HEK293T (cell line): ENCODE measurements at regions not wholly inside any gene's neighbourhood (a gene's known extent, or its start where the extent isn't known, plus 50 kb on each side); places are given as distances from the start of the nearest gene placed in this dataset.
"Not testable (repeated sequence)": the region's sequence is repeated elsewhere in the genome, so short reads cannot be mapped to it uniquely, and the experiment has no call there.

Source experiments
- CTCF ChIA-PET: fragments of 350-600 bp; formaldehyde crosslinking; extraction: SDS; loops from one replicate; lab custom pipeline; 2021; ENCODE audit warnings: antibody characterized with exemption, inconsistent platforms; lab: Yijun Ruan, JAX
- POLR2A ChIA-PET: fragments of 350-600 bp; formaldehyde crosslinking; extraction: SDS; loops from one replicate; lab custom pipeline; 2020; ENCODE audit warnings: antibody characterized with exemption, inconsistent platforms; lab: Yijun Ruan, JAX
- DNase-seq: peaks from one replicate; pipeline ENCODE4 v3.0.0; 2012; ENCODE audit warnings: mixed read lengths; ENCODE audit errors: extremely low spot score
- ARNT ChIP-seq: fragments of 450-650 bp; IDR thresholded peaks from 2 replicates; pipeline ENCODE4 v1.6.1; 2017; ENCODE audit warnings: mild to moderate bottlenecking
- BHLHE40 ChIP-seq: fragments of 450-650 bp; IDR thresholded peaks from 2 replicates; pipeline ENCODE4 v1.6.1; 2016; ENCODE audit warnings: mild to moderate bottlenecking, moderate library complexity, borderline replicate concordance
- CTBP1 ChIP-seq: fragments of 450-650 bp; IDR thresholded peaks from 2 replicates; pipeline ENCODE4 v1.6.1; 2016; ENCODE audit warnings: borderline replicate concordance
- ELF4 ChIP-seq: fragments of 450-650 bp; IDR thresholded peaks from 2 replicates; pipeline ENCODE4 v1.6.1; 2017; ENCODE audit warnings: antibody characterized with exemption
- FOXA1 ChIP-seq: fragments of 450-650 bp; IDR thresholded peaks from 2 replicates; pipeline ENCODE4 v1.6.1; 2016; ENCODE audit warnings: mild to moderate bottlenecking
- FOXK2 ChIP-seq: fragments of 450-650 bp; IDR thresholded peaks from 2 replicates; pipeline ENCODE4 v1.6.1; 2016; ENCODE audit warnings: mild to moderate bottlenecking
- FOXM1 ChIP-seq: fragments of 450-650 bp; IDR thresholded peaks from 2 replicates; pipeline ENCODE4 v1.6.1; 2017; ENCODE audit warnings: mild to moderate bottlenecking, borderline replicate concordance
- HDGF ChIP-seq: fragments of 450-650 bp; IDR thresholded peaks from 2 replicates; pipeline ENCODE4 v1.6.1; 2017; ENCODE audit warnings: antibody characterized with exemption, borderline replicate concordance
- L3MBTL2 ChIP-seq: fragments of 450-650 bp; conservative IDR thresholded peaks from 2 replicates; pipeline ENCODE4 v1.6.1; 2016; ENCODE audit warnings: mild to moderate bottlenecking
- LEF1 ChIP-seq: fragments of 450-650 bp; IDR thresholded peaks from 2 replicates; pipeline ENCODE4 v1.6.1; 2017; ENCODE audit warnings: mild to moderate bottlenecking, borderline replicate concordance
- NFRKB ChIP-seq: fragments of 450-650 bp; IDR thresholded peaks from 2 replicates; pipeline ENCODE4 v1.6.1; 2016; ENCODE audit warnings: mild to moderate bottlenecking, moderate library complexity
- PKNOX1 ChIP-seq: fragments of 450-650 bp; IDR thresholded peaks from 2 replicates; pipeline ENCODE4 v1.6.1; 2016
- SP1 ChIP-seq: fragments of 450-650 bp; IDR thresholded peaks from 2 replicates; pipeline ENCODE4 v1.6.1; 2017
- SUZ12 ChIP-seq: fragments of 450-650 bp; IDR thresholded peaks from 2 replicates; pipeline ENCODE4 v1.6.1; 2016; ENCODE audit warnings: mild to moderate bottlenecking
- TARDBP ChIP-seq: fragments of 450-650 bp; IDR thresholded peaks from 2 replicates; pipeline ENCODE4 v1.6.1; 2016
- ZNF384 ChIP-seq: fragments of 450-650 bp; IDR thresholded peaks from 2 replicates; pipeline ENCODE4 v1.6.1; 2016

GRCh38 chr4:14403132-14403531 is 599.1 kb upstream of the CPEB2 start:
- no peak for DNase-seq
- ChIA-PET CTCF (no interaction called here), POLR2A (no interaction called here)
- TF ChIP-seq NFRKB (no peak), BHLHE40 (no peak), TARDBP (no peak), PKNOX1 (no peak), ARNT (no peak), FOXK2 (no peak), LEF1 (no peak)

GRCh38 chr4:14404730-14405129 is 597.6 kb upstream of the CPEB2 start:
- ChIA-PET CTCF (no interaction called here), POLR2A (no interaction called here)
- DNase-seq: no peak
- TF ChIP-seq ZNF384: no peak
- TF ChIP-seq NFRKB: no peak
- no peak for TF ChIP-seq TARDBP
- no peak for TF ChIP-seq LEF1
- no peak for TF ChIP-seq CTBP1

- POLR2A ChIA-PET: no interaction called here
- CTCF ChIA-PET: no interaction called here
- DNase-seq: no peak
- no peak for TF ChIP-seq PKNOX1
- TF ChIP-seq TARDBP: no peak
- no peak for TF ChIP-seq SUZ12
- no peak for TF ChIP-seq ARNT
- no peak for TF ChIP-seq L3MBTL2
- TF ChIP-seq FOXM1: no peak
- TF ChIP-seq FOXK2: no peak
- TF ChIP-seq LEF1: no peak
- no peak for TF ChIP-seq SP1
- TF ChIP-seq NFRKB: no peak
- TF ChIP-seq HDGF: no peak
- no peak for TF ChIP-seq BHLHE40
- no peak for TF ChIP-seq CTBP1
- TF ChIP-seq ZNF384: no peak
- TF ChIP-seq ELF4: no peak
- TF ChIP-seq FOXA1: no peak
These were observed 591.8 kb upstream of the CPEB2 start for GRCh38 chr4:14410516-14410915.

- POLR2A ChIA-PET: no interaction called here
- TF ChIP-seq SP1: no peak
- TF ChIP-seq FOXM1: no peak
- no peak for TF ChIP-seq BHLHE40
- no peak for TF ChIP-seq SUZ12
- no peak for TF ChIP-seq ZNF384
- no peak for TF ChIP-seq PKNOX1
- no peak for TF ChIP-seq HDGF
- no peak for TF ChIP-seq L3MBTL2
- no peak for TF ChIP-seq CTBP1
- no peak for TF ChIP-seq FOXA1
- no peak for TF ChIP-seq FOXK2
- TF ChIP-seq ARNT: no peak
- TF ChIP-seq ELF4: no peak
- no peak for TF ChIP-seq TARDBP
- TF ChIP-seq NFRKB: no peak
- TF ChIP-seq LEF1: no peak
- CTCF ChIA-PET: no interaction called here
- DNase-seq: no peak
These were observed 587.1 kb upstream of the CPEB2 start for GRCh38 chr4:14415146-14415545.

- TF ChIP-seq L3MBTL2 (no peak), PKNOX1 (no peak), FOXA1 (no peak), FOXM1 (no peak), LEF1 (no peak), CTBP1 (no peak)
- no peak for DNase-seq
- ChIA-PET CTCF (no interaction called here), POLR2A (no interaction called here)
These were observed 582.8 kb upstream of the CPEB2 start for GRCh38 chr4:14419516-14419915.

GRCh38 chr4:14426297-14426696 is 576.0 kb upstream of the CPEB2 start:
- POLR2A ChIA-PET, DNase-seq, CTCF ChIA-PET: not testable (repeated sequence)
